ENCODE measurements at regions not wholly inside any gene's neighbourhood (a gene's known extent, or its start where the extent isn't known, plus 50 kb on each side); places are given as distances from the start of the nearest gene placed in this dataset.

DNA sequence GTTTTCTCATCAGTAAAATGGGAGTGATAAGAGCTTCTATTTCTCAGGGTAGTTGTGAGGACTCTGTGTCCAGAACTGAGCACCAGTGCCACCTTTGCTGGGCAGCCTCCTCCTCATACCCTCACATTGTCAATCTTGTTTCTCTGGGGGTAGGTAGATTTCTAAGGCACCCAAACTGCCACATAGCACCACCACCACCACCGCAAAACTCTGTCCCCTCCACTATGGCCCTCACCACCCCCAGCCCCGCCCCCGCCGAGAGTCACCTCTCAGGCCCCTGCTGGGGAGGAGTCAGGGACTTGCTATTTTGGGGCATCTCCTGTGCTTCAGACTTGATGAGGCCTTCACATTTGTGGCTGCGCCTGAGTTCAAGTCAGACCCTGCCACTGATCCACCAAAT lies 549.2 kb downstream of the PTPRU start:
- no peak for DNase-seq (ENCODE audit: low read depth)
- TF ChIP-seq, protein P1, sequence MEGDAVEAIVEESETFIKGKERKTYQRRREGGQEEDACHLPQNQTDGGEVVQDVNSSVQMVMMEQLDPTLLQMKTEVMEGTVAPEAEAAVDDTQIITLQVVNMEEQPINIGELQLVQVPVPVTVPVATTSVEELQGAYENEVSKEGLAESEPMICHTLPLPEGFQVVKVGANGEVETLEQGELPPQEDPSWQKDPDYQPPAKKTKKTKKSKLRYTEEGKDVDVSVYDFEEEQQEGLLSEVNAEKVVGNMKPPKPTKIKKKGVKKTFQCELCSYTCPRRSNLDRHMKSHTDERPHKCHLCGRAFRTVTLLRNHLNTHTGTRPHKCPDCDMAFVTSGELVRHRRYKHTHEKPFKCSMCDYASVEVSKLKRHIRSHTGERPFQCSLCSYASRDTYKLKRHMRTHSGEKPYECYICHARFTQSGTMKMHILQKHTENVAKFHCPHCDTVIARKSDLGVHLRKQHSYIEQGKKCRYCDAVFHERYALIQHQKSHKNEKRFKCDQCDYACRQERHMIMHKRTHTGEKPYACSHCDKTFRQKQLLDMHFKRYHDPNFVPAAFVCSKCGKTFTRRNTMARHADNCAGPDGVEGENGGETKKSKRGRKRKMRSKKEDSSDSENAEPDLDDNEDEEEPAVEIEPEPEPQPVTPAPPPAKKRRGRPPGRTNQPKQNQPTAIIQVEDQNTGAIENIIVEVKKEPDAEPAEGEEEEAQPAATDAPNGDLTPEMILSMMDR (IDR thresholded peaks at IDR 0.05; ENCODE audit: low read length, missing control alignments): no peak
- H3K4me3 ChIP-seq (replicated peaks; ENCODE audit: low read depth, low read length): no peak overlapping the region

GRCh38 chr1:29785137-29785527 lies 548.8 kb downstream of the PTPRU start:
- TF ChIP-seq, protein P1 (IDR thresholded peaks at IDR 0.05; ENCODE audit: low read length, missing control alignments): no peak
- no peak overlapping the region for H3K4me3 ChIP-seq (replicated peaks; ENCODE audit: low read depth, low read length)
- no peak for DNase-seq (ENCODE audit: low read depth)

DNA sequence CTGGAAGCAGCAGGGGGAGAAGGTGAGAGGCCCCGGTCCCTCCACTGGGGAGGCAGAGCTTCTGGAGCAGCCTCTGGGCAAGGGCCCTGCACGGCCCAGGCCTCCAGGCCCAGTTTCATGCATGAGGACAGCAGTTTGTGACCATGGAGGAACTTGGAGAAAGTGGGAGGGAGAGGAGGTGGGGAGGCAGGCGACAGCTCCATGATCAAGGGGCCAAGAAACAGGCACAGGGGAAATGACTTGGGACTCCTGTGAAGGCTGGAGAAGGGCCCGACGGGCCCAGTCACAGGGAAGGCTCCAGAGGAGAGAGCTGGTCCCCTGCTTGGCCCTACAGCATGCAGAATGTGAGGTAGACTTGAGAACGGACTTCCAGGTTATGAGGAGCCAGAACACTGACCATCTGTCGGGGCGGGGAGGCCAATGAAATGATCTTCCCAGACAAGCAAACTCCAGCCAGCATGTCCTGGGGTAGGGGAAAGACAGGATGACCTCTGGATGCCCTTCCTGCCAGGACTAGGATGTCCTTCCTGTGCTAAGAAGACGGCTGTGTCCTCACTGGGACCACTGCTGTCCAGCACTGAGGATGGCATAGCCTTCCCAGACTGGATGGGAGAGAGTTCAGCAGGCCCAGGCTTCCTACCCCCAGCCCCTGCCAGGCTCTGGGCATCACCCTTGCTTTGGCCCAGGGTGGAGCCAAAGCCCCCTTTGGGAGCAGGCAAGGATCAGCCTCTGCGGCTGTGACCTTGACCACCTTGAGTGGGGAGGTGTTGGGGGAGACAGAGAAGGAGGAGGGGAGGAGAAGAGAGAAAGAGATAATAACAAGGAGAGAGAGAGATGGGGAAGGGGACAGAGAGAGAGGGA lies 548.2 kb downstream of the PTPRU start:
- H3K4me3 ChIP-seq (replicated peaks; ENCODE audit: low read depth, low read length): no peak overlapping the region
- TF ChIP-seq, protein P1 (IDR thresholded peaks at IDR 0.05; ENCODE audit: low read length, missing control alignments): no peak
- no peak for DNase-seq (ENCODE audit: low read depth)

DNA sequence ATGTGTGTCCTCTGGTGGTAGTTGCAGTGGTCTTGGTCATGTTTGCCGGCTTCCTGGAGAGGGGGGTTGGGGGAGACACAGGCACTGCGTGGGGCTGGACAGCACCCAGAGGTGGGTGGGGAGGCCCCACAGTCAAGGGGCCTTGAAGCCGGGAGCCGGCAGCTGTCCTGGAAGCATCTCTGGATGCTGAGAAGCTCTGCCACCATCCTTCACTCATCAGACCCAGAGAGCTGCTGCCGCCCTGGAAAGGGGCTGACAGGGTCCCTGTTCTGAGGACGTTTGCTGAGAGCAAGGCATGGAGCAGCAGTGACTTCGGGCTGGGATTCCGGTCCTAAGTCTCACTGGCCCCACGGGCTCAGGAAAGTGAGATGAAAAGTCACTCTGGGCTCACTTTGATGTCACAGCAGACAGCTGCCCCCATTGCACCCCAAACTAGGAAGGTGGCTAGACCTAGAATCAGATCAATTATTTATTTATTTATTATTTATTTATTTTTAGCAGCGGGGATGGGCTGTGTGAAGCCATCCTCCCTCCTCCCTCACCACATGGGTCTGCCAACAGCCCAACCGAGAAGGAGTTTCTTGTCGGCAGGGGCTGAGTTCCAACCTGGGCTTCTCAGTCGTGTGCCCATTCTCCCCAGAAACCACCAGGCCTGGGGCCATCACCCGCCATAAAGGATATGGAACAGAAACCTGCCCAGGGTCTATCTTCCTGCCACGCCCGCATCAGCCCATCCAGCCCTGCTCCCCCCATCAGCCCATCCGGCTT lies 547.4 kb downstream of the PTPRU start:
- no peak for DNase-seq (ENCODE audit: low read depth)
- no peak overlapping the region for H3K4me3 ChIP-seq (replicated peaks; ENCODE audit: low read depth, low read length)
- TF ChIP-seq, protein P1 (IDR thresholded peaks at IDR 0.05; ENCODE audit: low read length, missing control alignments): no peak

GRCh38 chr1:29782846-29783507 lies 546.7 kb downstream of the PTPRU start:
- TF ChIP-seq, protein P1 (IDR thresholded peaks at IDR 0.05; ENCODE audit: low read length, missing control alignments): no peak
- no peak for DNase-seq (ENCODE audit: low read depth)
- no peak overlapping the region for H3K4me3 ChIP-seq (replicated peaks; ENCODE audit: low read depth, low read length)

DNA sequence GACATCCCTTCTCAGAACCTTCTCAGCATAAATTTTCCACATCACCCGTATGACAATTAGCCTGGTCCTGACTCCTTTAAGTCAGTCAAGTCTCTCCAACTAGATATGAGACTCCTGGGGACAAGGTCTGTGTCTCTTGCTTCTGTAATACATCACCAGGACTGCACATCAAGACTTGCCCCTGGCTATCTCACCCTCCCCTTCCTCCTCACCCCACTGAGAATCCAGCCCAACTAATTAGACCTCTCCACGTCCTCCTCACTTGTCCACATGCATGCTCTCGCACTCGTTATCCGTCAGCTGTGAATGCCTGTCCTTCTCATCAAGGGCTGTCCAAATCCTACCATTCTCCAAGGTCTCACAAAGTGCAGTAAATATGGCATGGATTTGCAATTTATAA lies 542.8 kb downstream of the PTPRU start:
- DNase-seq (ENCODE audit: low read depth): no peak
- TF ChIP-seq, protein P1 (IDR thresholded peaks at IDR 0.05; ENCODE audit: low read length, missing control alignments): no peak
- no peak overlapping the region for H3K4me3 ChIP-seq (replicated peaks; ENCODE audit: low read depth, low read length)

All from fibroblast of pulmonary artery (primary cell).